Astrocyte of the spinal cord (primary cell): ENCODE measurements at regions not wholly inside any gene's neighbourhood (a gene's known extent, or its start where the extent isn't known, plus 50 kb on each side); places are given as distances from the start of the nearest gene placed in this dataset.

Source experiments
- DNase-seq: peaks from one replicate; pipeline ENCODE4 v3.0.0; 2011; ENCODE audit warnings: low read depth, low spot score
- H3K4me3 ChIP-seq: 2 replicates; pipeline ENCODE4 v1.5.1; 2011; ENCODE audit warnings: low read depth, mild to moderate bottlenecking, low read length, moderate library complexity
- CTCF ChIP-seq: IDR thresholded peaks from 2 replicates; pipeline ENCODE4 v1.5.1; 2012; ENCODE audit warnings: low read depth, mild to moderate bottlenecking, low read length, inconsistent platforms
- in situ Hi-C: cut with HindIII; loops from 2 replicates; pipeline ENCODE4 v1.10.0; 2017; ENCODE audit warnings: low sequenced_read_pairs

- TF ChIP-seq CTCF: no peak
- DNase-seq: peak; percentile 73
- in situ Hi-C loops: no loop called here
Observed at GRCh38 chr9:29456940-29457339, 1883.7 kb upstream of the C9orf72 start.

GRCh38 chr9:29475471-29475870 lies 1902.2 kb upstream of the C9orf72 start:
- DNase-seq: no peak
- TF ChIP-seq CTCF: no peak
- no peak overlapping the region for H3K4me3 ChIP-seq
- in situ Hi-C loops: no loop called here

More at GRCh38 chr9:29456940-29457339, 1883.7 kb upstream of the C9orf72 start:
- no peak overlapping the region for H3K4me3 ChIP-seq

- in situ Hi-C loops: no loop called here
- no peak for TF ChIP-seq CTCF
- DNase-seq: no peak
- H3K4me3 ChIP-seq: no peak overlapping the region
Observed at GRCh38 chr9:29511680-29512079, 1938.4 kb upstream of the C9orf72 start.

- in situ Hi-C loops: no loop called here
- DNase-seq: no peak
- no peak overlapping the region for H3K4me3 ChIP-seq
Observed at GRCh38 chr9:29514336-29514735, 1941.1 kb upstream of the C9orf72 start.

GRCh38 chr9:29514862-29515261 lies 1941.6 kb upstream of the C9orf72 start:
- H3K4me3 ChIP-seq: no peak overlapping the region
- DNase-seq: no peak
- in situ Hi-C loops: no loop called here
- no peak for TF ChIP-seq CTCF

More at GRCh38 chr9:29514336-29514735, 1941.1 kb upstream of the C9orf72 start:
- TF ChIP-seq CTCF: no peak

- in situ Hi-C loops: no loop called here
- peak; percentile 12 for DNase-seq
- no peak for TF ChIP-seq CTCF
- no peak overlapping the region for H3K4me3 ChIP-seq
Observed at GRCh38 chr9:29548436-29548835, 1975.2 kb upstream of the C9orf72 start.

GRCh38 chr9:29555502-29555901 lies 1982.2 kb upstream of the C9orf72 start:
- in situ Hi-C loops: no loop called here
- no peak for TF ChIP-seq CTCF
- DNase-seq: peak; percentile 7
- no peak overlapping the region for H3K4me3 ChIP-seq
